ENCODE measurements at regions not wholly inside any gene's neighbourhood (a gene's known extent, or its start where the extent isn't known, plus 50 kb on each side); places are given as distances from the start of the nearest gene placed in this dataset.
"Not testable (repeated sequence)": the region's sequence is repeated elsewhere in the genome, so short reads cannot be mapped to it uniquely, and the experiment has no call there.

GRCh38 chr3:18194431-18194830, 230.7 kb downstream of the SATB1 start:
- Histone ChIP-seq H3K27me3 (no peaks in the 10 kb centered on the region), H3K27ac (no peak overlapping the region), H3K4me3 (no peak overlapping the region), H3K9me3 (no peaks in the 10 kb centered on the region), H3K36me3 (no peaks in the 10 kb centered on the region), H3K9ac (ENCODE audit: low read depth in 2 of 2, low read length in 2 of 2) (no peak overlapping the region), H3K4me1 (no peaks in the 10 kb centered on the region)
- no peak for DNase-seq
- no peak for TF ChIP-seq CTCF (IDR thresholded peaks at IDR 0.05)
- intact Hi-C loops (cut with DNase I): no loop called here

DNA sequence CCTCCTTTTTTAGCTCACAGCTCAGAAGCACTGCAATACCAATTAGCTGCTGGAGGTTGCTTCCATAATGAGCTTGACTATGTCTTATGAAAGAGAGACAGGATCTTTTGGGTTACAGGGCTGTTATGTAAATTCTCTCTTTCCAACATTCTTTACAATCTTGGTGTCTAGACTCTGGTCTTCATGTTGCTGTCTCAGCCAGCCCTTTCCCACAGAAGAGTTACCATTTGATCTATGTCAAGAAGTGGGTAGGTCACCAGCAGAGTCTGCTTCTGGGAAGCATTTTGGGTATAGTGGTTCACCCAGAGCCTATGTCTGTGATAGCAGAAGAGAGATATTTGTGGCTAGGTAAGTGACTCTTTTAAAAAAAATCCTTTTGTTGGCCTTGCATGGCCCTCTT, 234.5 kb downstream of the SATB1 start:
- no peak for DNase-seq
- Histone ChIP-seq H3K27ac (no peak overlapping the region), H3K27me3 (no peaks in the 10 kb centered on the region), H3K36me3 (no peaks in the 10 kb centered on the region), H3K4me3 (no peak overlapping the region), H3K9ac (ENCODE audit: low read depth in 2 of 2, low read length in 2 of 2) (no peak overlapping the region), H3K9me3 (no peaks in the 10 kb centered on the region), H3K4me1 (no peaks in the 10 kb centered on the region)
- intact Hi-C loops (cut with DNase I): no loop called here
- no peak for TF ChIP-seq CTCF (IDR thresholded peaks at IDR 0.05)

DNA sequence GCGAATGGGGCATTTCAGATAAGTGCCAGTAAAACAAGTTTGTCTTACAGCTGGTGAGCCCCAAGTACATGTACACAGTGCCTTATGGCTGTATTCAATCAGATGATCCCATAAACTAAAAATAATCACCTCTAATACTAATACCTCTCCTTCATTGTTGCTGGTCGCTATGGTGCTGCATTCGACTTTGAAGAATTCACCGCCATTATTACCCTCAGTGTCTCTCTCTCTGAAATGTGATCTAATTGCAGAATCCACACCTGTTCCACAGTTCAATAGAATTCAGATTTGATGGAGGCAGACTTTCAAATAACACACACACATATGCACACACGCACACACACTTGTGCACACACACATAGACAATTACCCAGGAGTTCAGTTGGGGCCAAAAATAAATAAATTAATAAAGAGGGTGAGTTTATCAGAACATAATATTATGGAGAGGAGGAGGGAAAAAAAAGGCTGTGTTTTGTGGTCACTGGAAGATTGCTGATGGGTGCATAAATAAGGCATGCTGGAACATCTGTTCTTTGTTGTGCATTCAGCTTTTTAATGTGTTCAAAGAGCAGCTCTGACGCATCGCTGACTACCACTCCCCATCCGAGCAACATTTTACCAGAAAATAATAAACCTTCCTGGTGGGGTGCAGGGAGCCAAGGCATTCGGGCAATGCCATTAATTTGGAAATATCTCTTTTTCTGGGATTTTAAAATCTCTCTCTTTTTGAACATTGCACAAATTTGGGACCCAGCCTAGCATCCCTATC, 235.7 kb downstream of the SATB1 start:
- intact Hi-C loops (cut with DNase I): no loop called here
- no peak for DNase-seq

DNA sequence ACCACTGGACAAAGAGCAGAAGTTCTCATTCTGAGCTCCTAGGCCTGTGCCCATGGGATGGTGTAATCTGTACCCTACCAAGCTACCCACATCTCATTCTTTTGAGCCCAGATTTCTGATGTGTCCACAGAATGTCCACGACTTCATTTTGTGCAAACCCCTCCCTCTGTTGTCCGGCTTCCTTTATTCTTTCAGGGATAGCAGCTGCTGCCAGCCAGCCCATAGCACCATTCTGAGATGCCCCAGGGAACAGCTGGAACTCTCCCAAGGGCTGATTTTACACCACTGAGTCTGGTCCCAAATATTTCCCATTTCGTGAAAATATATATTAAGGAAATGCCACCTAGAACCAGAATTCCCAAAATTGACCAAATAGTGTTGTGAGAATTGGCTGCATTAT, 236.6 kb downstream of the SATB1 start:
- H3K27me3 ChIP-seq: no peaks in the 10 kb centered on the region
- H3K9me3 ChIP-seq: no peaks in the 10 kb centered on the region
- H3K27ac ChIP-seq: no peak overlapping the region
- DNase-seq: no peak
- H3K4me1 ChIP-seq: no peaks in the 10 kb centered on the region
- intact Hi-C loops (cut with DNase I): no loop called here
- no peak overlapping the region for H3K4me3 ChIP-seq
- no peak overlapping the region for H3K9ac ChIP-seq (ENCODE audit: low read depth in 2 of 2, low read length in 2 of 2)
- no peaks in the 10 kb centered on the region for H3K36me3 ChIP-seq
- TF ChIP-seq CTCF (IDR thresholded peaks at IDR 0.05): no peak

More for the DNA sequence above, 235.7 kb downstream of the SATB1 start:
- no peak for TF ChIP-seq CTCF (IDR thresholded peaks at IDR 0.05)
- Histone ChIP-seq H3K4me3 (no peak overlapping the region), H3K27ac (no peak overlapping the region), H3K9me3 (no peaks in the 10 kb centered on the region), H3K27me3 (no peaks in the 10 kb centered on the region), H3K4me1 (no peaks in the 10 kb centered on the region), H3K9ac (ENCODE audit: low read depth in 2 of 2, low read length in 2 of 2) (no peak overlapping the region), H3K36me3 (no peaks in the 10 kb centered on the region)

- Histone ChIP-seq H3K27me3 (no peaks in the 10 kb centered on the region), H3K36me3 (no peaks in the 10 kb centered on the region)
These were observed 239.5 kb downstream of the SATB1 start for GRCh38 chr3:18185624-18186023.

DNA sequence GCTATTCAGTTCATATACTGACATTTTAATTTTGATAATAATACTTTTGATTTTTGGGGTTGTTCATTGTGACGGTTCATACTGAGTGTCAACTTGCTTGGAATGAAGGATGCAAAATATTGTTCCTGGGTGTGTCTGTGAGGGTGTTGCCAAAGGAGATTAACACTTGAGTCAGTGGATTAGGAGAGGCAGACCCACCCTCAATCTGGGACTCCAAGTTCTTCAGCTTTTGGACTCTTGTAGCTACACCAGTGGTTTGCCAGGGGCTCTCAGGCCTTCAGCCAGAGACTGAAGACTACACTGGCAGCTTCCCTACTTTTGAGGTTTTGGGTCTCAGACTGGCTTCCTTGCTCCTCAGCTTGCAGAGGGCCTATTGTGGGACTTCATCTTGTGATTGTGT, 242.2 kb downstream of the SATB1 start:
- H3K4me3 ChIP-seq; intact Hi-C loops (cut with DNase I); DNase-seq; H3K9ac ChIP-seq (ENCODE audit: low read depth in 2 of 2, low read length in 2 of 2); H3K36me3 ChIP-seq; H3K27ac ChIP-seq; H3K9me3 ChIP-seq; H3K4me1 ChIP-seq; H3K27me3 ChIP-seq: not testable (repeated sequence)

More at GRCh38 chr3:18185624-18186023, 239.5 kb downstream of the SATB1 start:
- Histone ChIP-seq H3K9me3 (no peaks in the 10 kb centered on the region), H3K9ac (ENCODE audit: low read depth in 2 of 2, low read length in 2 of 2) (no peak overlapping the region), H3K27ac (no peak overlapping the region), H3K4me3 (no peak overlapping the region), H3K4me1 (no peaks in the 10 kb centered on the region)
- no peak for DNase-seq
- no peak for TF ChIP-seq CTCF (IDR thresholded peaks at IDR 0.05)
- intact Hi-C loops (cut with DNase I): no loop called here
